GM12878 (cell line): ENCODE measurements at regions not wholly inside any gene's neighbourhood (a gene's known extent, or its start where the extent isn't known, plus 50 kb on each side); places are given as distances from the start of the nearest gene placed in this dataset.

Experiments used
- LARP7 ChIP-seq: fragments of 450-650 bp; IDR thresholded peaks from 2 replicates; pipeline ENCODE4 v1.6.1; 2017; ENCODE audit warnings: mild to moderate bottlenecking
- REST ChIP-seq: IDR thresholded peaks from 2 replicates; pipeline ENCODE4 v1.6.1; 2012; ENCODE audit warnings: mild to moderate bottlenecking, low read depth, low read length
- TF ChIP-seq, protein P1 (sequence below), 3 experiments: IDR thresholded peaks in 2 of 3; conservative IDR thresholded peaks in 1 of 3; 2 replicates each; pipeline ENCODE4 v1.5.1; 2011; ENCODE audit warnings: low read depth in 3 of 3, low read length in 3 of 3, mild to moderate bottlenecking in 3 of 3, control low read depth in 2 of 3, moderate library complexity in 2 of 3, inconsistent platforms in 1 of 3, mixed read lengths in 1 of 3; ENCODE audit not compliant: control insufficient read depth in 2 of 3, insufficient read depth in 1 of 3; ENCODE audit errors: extremely low read depth in 1 of 3

- TF ChIP-seq LARP7 = no peak
- no peak for TF ChIP-seq REST
- TF ChIP-seq, protein P1, sequence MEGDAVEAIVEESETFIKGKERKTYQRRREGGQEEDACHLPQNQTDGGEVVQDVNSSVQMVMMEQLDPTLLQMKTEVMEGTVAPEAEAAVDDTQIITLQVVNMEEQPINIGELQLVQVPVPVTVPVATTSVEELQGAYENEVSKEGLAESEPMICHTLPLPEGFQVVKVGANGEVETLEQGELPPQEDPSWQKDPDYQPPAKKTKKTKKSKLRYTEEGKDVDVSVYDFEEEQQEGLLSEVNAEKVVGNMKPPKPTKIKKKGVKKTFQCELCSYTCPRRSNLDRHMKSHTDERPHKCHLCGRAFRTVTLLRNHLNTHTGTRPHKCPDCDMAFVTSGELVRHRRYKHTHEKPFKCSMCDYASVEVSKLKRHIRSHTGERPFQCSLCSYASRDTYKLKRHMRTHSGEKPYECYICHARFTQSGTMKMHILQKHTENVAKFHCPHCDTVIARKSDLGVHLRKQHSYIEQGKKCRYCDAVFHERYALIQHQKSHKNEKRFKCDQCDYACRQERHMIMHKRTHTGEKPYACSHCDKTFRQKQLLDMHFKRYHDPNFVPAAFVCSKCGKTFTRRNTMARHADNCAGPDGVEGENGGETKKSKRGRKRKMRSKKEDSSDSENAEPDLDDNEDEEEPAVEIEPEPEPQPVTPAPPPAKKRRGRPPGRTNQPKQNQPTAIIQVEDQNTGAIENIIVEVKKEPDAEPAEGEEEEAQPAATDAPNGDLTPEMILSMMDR (IDR thresholded peaks at IDR 0.05 in 2 of 3, conservative IDR thresholded peaks at IDR 0.05 in 1 of 3; ENCODE audit: control insufficient read depth in 2 of 3, extremely low read depth in 1 of 3, insufficient read depth in 1 of 3, low read depth in 3 of 3, low read length in 3 of 3) = no peak
Observed at GRCh38 chr20:40368876-40369275, 320.2 kb downstream of the MAFB start.
